ENCODE measurements at regions not wholly inside any gene's neighbourhood (a gene's known extent, or its start where the extent isn't known, plus 50 kb on each side); places are given as distances from the start of the nearest gene placed in this dataset.
A peak's percentile ranks its signal among the peaks of the same experiment; 100 is the strongest.

DNA sequence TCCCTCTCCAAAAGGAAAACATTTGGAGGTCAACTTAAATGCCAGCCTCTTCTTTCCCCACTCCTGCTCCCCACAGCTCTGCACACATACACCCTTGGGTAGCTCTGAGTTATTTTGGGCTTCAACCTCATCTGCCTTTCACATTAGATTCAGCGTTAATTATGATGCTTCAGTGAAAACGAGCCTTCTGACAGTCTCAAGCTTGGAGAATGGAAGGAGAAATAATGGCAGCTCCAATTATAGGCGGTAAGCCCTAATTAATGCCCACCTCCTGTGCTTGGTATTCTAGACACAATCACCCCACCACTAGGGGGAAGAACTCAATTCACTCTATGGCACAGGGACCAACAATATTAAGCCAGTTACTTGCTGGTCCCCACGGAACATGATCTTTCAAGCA lies 397.9 kb downstream of the BRINP2 start:
- TF ChIP-seq, protein P1, sequence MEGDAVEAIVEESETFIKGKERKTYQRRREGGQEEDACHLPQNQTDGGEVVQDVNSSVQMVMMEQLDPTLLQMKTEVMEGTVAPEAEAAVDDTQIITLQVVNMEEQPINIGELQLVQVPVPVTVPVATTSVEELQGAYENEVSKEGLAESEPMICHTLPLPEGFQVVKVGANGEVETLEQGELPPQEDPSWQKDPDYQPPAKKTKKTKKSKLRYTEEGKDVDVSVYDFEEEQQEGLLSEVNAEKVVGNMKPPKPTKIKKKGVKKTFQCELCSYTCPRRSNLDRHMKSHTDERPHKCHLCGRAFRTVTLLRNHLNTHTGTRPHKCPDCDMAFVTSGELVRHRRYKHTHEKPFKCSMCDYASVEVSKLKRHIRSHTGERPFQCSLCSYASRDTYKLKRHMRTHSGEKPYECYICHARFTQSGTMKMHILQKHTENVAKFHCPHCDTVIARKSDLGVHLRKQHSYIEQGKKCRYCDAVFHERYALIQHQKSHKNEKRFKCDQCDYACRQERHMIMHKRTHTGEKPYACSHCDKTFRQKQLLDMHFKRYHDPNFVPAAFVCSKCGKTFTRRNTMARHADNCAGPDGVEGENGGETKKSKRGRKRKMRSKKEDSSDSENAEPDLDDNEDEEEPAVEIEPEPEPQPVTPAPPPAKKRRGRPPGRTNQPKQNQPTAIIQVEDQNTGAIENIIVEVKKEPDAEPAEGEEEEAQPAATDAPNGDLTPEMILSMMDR (IDR thresholded peaks at IDR 0.05; ENCODE audit: low read depth, low read length): no peak
- H3K4me3 ChIP-seq (replicated peaks in 1 of 2; ENCODE audit: low read depth in 2 of 2, low read length in 2 of 2): no peak overlapping the region
- DNase-seq (ENCODE audit: low read depth in 2 of 2): no peak

DNA sequence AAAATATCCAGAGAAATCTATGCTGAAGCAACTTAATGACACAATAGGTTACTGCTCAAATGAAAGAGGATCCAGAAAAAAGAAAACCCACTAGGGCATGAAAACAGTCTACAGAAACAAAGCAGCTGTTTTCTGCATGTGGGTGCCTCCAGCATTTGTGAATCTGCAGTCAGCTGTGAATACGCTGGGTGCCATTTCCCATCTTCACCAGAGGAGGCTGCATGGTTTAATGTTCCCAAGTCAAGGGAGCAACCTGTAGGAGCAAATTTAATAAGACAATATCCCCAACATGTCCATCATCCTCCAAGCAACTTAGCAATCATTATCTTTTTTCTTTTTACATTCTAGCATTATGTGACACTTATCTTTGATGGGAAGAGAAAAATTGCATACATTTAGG lies 396.6 kb downstream of the BRINP2 start:
- no peak overlapping the region for H3K4me3 ChIP-seq (replicated peaks in 1 of 2; ENCODE audit: low read depth in 2 of 2, low read length in 2 of 2)
- peak; percentile 6 to 40 for DNase-seq (ENCODE audit: low read depth in 2 of 2)
- TF ChIP-seq, protein P1 (IDR thresholded peaks at IDR 0.05; ENCODE audit: low read depth, low read length): peak; percentile 58

DNA sequence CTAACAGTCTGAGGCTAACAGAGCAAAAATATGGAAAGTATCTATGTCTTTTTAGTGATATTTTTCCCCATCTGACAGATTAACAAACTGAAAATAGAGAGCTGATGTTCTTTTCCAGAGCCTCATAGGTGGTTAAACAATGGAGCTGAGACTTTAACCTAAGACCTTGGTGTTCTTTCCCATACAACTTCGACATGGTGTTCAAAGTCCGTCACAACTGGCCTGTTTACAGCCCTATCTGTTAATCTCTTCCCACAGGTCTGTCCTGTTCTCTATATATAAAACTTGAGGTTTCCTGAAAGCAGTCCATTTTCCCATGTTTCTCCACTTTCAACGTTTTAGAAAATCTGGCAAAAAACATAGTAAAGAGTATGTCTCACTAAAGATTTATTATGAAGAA lies 395.7 kb downstream of the BRINP2 start:
- DNase-seq (ENCODE audit: low read depth in 2 of 2): no peak
- TF ChIP-seq, protein P1 (IDR thresholded peaks at IDR 0.05; ENCODE audit: low read depth, low read length): no peak
- no peak overlapping the region for H3K4me3 ChIP-seq (replicated peaks in 1 of 2; ENCODE audit: low read depth in 2 of 2, low read length in 2 of 2)

DNA sequence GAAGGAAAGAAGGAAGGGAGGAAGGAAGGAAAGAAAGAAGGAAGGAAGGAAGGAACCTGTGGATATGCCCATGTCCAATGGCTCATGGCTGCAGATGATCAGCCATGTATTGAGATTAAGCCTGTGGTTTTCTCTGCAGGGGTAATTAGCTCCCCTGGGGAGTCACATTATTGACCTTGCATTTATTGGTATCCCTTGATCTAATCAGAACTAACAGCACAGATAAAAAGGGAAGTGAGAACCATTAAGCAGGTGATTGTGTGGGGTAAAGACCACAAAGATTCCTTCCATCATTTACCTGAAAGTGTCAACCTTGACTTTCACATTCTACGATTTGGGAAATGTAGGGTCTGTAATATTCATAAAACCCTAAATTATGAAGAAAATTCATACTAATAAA lies 390.7 kb downstream of the BRINP2 start:
- TF ChIP-seq, protein P1 (IDR thresholded peaks at IDR 0.05; ENCODE audit: low read depth, low read length): no peak
- DNase-seq (ENCODE audit: low read depth in 2 of 2): no peak
- no peak overlapping the region for H3K4me3 ChIP-seq (replicated peaks in 1 of 2; ENCODE audit: low read depth in 2 of 2, low read length in 2 of 2)

DNA sequence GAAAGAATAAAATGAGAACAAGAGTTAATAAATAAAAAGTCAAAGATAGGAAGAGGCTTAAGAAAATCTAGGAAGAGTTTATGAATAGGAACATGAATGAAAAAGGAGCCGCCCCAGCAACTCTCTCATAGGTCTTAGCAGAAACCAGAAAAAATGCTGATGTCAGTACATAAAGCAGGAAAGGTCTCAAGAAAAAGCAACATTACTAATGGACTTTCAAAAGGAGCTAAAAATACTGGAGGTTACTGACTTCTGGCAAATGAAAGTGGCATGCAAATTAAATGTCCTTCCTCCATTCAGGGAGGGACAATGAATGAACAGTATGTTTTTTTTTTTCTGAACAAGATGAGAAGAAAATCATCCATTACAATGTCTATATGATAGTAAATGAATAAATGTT lies 387.6 kb downstream of the BRINP2 start:
- TF ChIP-seq, protein P1 (IDR thresholded peaks at IDR 0.05; ENCODE audit: low read depth, low read length): no peak
- H3K4me3 ChIP-seq (replicated peaks in 1 of 2; ENCODE audit: low read depth in 2 of 2, low read length in 2 of 2): no peak overlapping the region
- DNase-seq (ENCODE audit: low read depth in 2 of 2): no peak

DNA sequence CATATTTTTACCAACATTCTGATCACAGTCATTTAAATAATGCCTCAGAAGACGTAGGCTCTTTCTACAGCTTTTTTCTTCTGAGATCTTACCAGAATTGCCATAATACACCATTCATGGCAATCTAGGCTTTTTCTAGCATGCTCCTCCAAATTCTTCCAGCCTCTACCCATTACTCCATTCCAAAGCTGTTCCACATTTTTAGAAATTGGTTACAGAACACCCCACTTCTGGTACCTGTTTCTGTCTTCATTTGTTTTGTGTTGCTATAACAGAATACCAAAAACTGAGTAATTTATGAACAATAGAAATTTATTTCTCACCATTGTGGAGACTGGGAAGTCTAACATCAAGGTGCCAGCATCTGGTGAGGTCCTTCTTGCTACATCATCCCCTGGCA lies 385.4 kb downstream of the BRINP2 start:
- H3K4me3 ChIP-seq (replicated peaks in 1 of 2; ENCODE audit: low read depth in 2 of 2, low read length in 2 of 2): no peak overlapping the region
- TF ChIP-seq, protein P1 (IDR thresholded peaks at IDR 0.05; ENCODE audit: low read depth, low read length): no peak
- DNase-seq (ENCODE audit: low read depth in 2 of 2): no peak

DNA sequence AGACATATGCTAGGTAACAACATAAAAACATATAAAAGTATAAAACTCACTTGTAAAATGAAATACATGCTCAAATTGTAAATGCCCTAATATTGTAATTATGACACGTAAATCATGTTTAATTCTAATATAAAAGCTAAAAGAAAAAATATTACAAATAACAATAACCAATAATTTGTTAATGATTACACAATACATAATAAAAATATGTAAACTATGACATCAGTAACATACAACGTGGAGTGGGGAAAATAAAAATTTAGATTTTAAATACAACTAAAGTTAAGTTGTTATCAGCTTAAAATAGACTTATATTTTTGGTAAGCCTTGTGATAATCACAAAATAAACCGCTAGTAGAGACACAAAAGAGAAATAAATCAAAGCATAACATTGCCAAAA lies 376.4 kb downstream of the BRINP2 start:
- TF ChIP-seq, protein P1 (IDR thresholded peaks at IDR 0.05; ENCODE audit: low read depth, low read length): no peak
- no peak for DNase-seq (ENCODE audit: low read depth in 2 of 2)
- H3K4me3 ChIP-seq (replicated peaks in 1 of 2; ENCODE audit: low read depth in 2 of 2, low read length in 2 of 2): no peak overlapping the region
